ENCODE measurements at regions not wholly inside any gene's neighbourhood (a gene's known extent, or its start where the extent isn't known, plus 50 kb on each side); places are given as distances from the start of the nearest gene placed in this dataset.

DNA sequence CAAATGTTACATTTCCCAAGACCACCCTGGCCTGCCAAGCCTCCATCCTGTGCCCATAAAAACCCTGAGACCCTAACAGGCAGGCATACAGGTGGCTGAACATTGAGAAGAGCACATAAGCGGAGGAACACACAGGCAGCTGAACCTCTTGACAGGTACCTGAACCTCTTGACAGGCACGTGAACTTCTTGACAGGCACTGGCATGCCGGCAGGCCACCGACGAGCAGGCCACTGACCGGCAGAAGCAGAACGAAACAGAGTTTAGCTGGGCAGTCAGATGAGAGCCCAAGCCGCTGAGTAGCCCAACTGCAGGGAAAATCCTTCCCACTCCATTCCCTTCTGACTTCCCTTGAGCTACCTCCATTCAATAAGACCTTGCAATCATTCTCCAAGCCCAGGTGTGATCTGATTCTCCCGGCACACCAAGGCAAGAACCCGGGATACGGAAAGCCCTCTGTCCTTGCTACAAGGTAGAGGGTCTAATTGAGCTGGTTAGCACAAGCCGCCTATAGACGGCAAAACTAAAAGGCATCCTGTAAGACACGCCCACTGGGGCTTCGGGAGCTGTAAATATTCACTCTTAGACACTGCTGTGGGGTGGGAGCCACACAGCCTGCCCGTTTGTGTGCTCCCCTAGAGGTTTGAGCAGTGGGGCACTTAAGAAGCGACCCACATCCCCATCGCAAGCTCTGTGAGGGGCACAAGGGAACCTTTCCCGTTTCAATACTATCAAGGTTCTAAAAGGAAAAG lies 2613.9 kb upstream of the PCDH20 start:
- Mint-ChIP-seq H3K4me1 (ENCODE audit: low read depth in 2 of 2) (no peaks in the 10 kb centered on the region), H3K4me3 (no peak overlapping the region), H3K9me3 (peaks cover 15% of the 10 kb centered on the region), H3K36me3 (peaks cover 7% of the 10 kb centered on the region), H3K27ac (no peak overlapping the region), H3K27me3 (no peaks in the 10 kb centered on the region)
- ATAC-seq (no peak), DNase-seq (ENCODE audit: low spot score) (no peak)

DNA sequence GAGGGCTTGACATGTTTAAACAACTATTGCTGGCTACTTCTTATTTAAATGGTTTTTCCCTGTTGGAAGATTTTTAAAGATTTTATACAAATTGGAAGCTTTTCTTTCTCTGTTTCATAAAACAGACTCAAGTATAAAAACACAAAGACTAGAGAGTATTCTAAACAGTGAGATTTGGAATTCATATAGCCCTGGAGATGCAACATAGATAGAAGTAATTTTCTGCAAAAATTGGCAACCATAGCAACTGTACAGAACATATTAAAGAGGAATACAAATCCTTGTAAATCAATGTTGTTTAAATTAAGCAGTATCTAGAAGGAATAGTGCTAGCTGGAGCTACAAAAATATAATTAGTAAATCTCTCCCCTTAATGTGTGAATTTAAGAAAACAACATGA lies 2612.9 kb upstream of the PCDH20 start:
- H3K27me3 Mint-ChIP-seq: no peaks in the 10 kb centered on the region
- H3K4me1 Mint-ChIP-seq (ENCODE audit: low read depth in 2 of 2): no peaks in the 10 kb centered on the region
- H3K4me3 Mint-ChIP-seq: no peak overlapping the region
- no peak overlapping the region for H3K27ac Mint-ChIP-seq
- H3K36me3 Mint-ChIP-seq: peaks cover 7% of the 10 kb centered on the region
- ATAC-seq: no peak
- no peak for DNase-seq (ENCODE audit: low spot score)
- peaks cover 15% of the 10 kb centered on the region for H3K9me3 Mint-ChIP-seq

DNA sequence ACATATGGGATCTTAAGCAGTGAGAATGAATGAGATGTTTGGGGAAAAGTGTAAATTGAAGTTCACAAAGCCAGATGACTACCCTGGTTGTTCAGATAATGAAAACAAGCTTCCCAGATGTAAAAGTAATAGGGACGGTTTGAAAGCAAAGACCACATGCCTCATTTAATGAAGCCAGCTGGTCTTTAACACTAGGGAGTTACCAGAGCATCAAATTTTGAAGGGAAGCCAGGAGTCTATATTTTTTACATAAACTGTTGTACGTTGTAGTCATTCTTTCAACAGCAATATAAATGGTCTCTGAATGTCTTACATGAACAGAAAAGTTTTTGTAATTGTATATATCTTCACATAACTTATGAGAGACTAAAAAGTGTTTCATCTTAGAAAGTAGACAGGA lies 2604.5 kb upstream of the PCDH20 start:
- H3K9me3 Mint-ChIP-seq: peaks cover 17% of the 10 kb centered on the region
- peaks cover 6% of the 10 kb centered on the region for H3K36me3 Mint-ChIP-seq
- no peak overlapping the region for H3K27ac Mint-ChIP-seq
- no peak for ATAC-seq
- no peak for DNase-seq (ENCODE audit: low spot score)
- no peaks in the 10 kb centered on the region for H3K27me3 Mint-ChIP-seq
- H3K4me3 Mint-ChIP-seq: no peak overlapping the region
- H3K4me1 Mint-ChIP-seq (ENCODE audit: low read depth in 2 of 2): no peaks in the 10 kb centered on the region

DNA sequence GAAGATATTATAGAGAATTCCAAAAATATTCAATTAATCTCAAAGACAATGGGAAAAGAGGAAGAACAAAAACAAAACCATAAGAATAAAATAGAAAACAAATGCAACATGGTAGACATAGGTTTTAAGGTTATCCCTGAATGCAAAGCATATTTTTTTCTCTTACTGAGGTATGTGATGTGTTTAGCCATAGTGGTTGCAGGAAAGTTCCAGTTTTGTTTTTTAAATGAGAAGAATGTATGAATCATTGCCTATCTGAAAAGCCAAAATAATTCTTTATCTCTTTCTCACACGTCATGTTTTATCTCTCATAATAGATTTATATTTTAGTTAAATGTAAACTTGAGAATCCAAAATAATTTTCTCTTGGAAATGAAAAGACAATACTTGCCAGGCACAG lies 2591.7 kb upstream of the PCDH20 start:
- Mint-ChIP-seq H3K4me3 (no peak overlapping the region), H3K27ac (no peak overlapping the region), H3K9me3 (peaks cover 13% of the 10 kb centered on the region), H3K4me1 (ENCODE audit: low read depth in 2 of 2) (no peaks in the 10 kb centered on the region), H3K36me3 (no peaks in the 10 kb centered on the region), H3K27me3 (no peaks in the 10 kb centered on the region)
- ATAC-seq: no peak
- DNase-seq (ENCODE audit: low spot score): no peak

DNA sequence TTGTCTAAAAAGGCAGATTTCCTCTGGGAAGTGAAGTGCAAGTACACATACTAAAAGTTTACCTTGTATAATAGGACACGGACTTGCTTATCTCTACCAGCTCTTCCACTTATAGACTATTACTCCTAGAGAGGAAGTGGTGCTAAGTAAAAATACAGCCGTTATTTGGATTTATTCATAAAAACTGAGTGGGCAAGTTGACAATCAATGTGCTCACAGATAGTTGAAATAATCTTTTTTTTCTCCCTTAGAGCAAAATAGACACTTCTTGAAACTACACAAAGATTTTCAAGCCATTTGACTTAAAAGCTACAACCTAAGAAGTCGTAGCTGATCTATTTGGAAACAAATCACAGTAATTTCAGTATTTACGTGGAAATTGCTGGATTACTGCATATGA lies 2584.7 kb upstream of the PCDH20 start:
- no peak for ATAC-seq
- H3K36me3 Mint-ChIP-seq: no peaks in the 10 kb centered on the region
- H3K27ac Mint-ChIP-seq: no peak overlapping the region
- DNase-seq (ENCODE audit: low spot score): no peak
- H3K27me3 Mint-ChIP-seq: no peaks in the 10 kb centered on the region
- H3K4me3 Mint-ChIP-seq: no peak overlapping the region
- H3K9me3 Mint-ChIP-seq: peaks cover 12% of the 10 kb centered on the region
- H3K4me1 Mint-ChIP-seq (ENCODE audit: low read depth in 2 of 2): no peaks in the 10 kb centered on the region

DNA sequence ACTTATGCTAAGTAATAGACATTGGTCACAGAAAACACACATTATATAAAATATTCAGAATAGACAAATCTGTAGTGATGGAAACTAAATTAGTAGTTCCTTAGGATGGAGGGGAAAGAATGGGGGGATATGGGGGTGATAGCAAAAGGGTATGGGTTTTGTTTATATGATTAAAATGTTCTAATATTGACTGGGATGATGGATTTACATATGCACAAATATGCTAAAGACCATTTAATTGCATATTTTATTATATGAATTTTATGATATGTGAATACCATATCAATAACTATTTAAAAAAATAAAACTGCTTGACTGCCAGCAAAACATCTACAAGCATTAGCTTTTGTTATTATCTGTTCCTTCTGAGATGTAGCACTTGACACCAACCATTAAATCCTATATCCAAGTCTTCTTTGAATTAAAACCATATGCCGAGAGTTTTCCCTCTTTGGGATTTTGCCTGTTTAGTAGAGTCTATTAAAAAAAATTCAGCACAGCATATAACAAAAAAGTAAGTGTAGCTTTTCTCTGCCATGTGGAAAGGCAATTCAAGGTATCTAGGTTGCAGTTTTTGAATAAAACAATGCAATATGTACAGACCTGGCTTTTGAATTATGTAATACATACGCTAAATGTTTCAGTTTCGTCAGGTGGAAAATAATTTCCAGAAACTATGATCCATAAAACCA lies 2584.1 kb upstream of the PCDH20 start:
- Mint-ChIP-seq H3K9me3 (peaks cover 7% of the 10 kb centered on the region), H3K4me1 (ENCODE audit: low read depth in 2 of 2) (no peaks in the 10 kb centered on the region), H3K27me3 (no peaks in the 10 kb centered on the region), H3K4me3 (no peak overlapping the region), H3K36me3 (no peaks in the 10 kb centered on the region), H3K27ac (no peak overlapping the region)
- DNase-seq (ENCODE audit: low spot score) (no peak), ATAC-seq (no peak)

DNA sequence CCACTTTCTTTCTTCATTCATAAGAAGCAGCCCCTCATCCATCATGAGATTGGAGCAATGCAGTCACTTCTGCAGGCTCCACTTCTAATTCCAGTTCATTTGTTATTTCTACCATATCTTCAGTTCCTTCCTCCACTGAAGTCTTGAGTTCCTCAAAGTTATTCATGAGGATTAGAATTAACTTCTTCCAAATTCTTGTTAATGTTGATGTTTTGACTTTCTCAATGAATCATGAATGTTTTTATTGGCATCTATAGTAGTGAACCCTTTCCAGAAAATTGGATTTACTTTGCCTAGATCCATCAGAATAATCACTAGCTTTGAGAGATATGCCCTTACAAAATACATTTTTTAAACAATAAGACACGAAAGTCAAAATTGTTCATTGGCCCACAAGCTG lies 2567.7 kb upstream of the PCDH20 start:
- Mint-ChIP-seq H3K4me3 (no peak overlapping the region), H3K27ac (no peak overlapping the region), H3K36me3 (no peaks in the 10 kb centered on the region), H3K27me3 (no peaks in the 10 kb centered on the region), H3K4me1 (ENCODE audit: low read depth in 2 of 2) (no peaks in the 10 kb centered on the region), H3K9me3 (peaks cover 10% of the 10 kb centered on the region)
- DNase-seq (ENCODE audit: low spot score): no peak
- ATAC-seq: no peak

DNA sequence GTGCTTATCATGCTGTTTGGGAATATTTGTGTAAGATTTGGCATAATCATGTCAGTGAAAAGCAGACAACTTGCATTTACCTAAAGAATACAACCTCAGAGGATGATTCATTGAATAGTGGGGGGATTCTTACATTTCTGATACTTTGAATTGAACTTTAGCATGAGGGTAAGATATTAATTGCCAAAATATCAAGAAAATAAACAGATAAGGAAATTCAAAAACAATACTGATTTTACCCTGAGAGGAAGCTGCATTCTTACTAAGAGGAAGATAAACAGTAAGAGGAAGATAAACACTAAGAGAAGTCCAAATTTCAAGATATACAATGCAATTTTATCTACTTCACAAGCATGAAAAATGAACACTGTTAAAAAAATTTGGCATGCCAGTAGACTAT lies 2564.3 kb upstream of the PCDH20 start:
- no peaks in the 10 kb centered on the region for H3K4me1 Mint-ChIP-seq (ENCODE audit: low read depth in 2 of 2)

DNA sequence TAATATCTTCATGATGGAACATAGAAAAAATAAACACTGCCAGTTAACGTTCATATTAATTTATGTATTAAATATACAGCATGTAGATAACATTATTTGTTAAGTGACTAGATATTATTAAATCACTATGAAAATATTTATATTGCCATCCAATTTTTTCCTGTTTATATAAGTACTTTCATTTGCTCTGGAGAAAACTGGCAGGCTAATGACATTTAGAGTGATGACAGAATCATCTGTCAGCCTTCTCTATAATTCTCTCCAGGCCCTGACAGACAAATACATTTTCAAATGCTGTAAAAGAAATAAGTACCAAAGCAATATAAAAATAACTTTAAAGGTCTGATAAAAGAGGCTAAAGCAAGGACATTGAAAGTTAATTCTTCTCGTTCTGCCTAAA lies 2556.7 kb upstream of the PCDH20 start:
- Mint-ChIP-seq H3K9me3 (peaks cover 21% of the 10 kb centered on the region), H3K27ac (no peak overlapping the region), H3K4me3 (no peak overlapping the region), H3K4me1 (ENCODE audit: low read depth in 2 of 2) (no peaks in the 10 kb centered on the region), H3K27me3 (no peaks in the 10 kb centered on the region), H3K36me3 (no peaks in the 10 kb centered on the region)
- DNase-seq (ENCODE audit: low spot score) (no peak), ATAC-seq (no peak)

More for the DNA sequence above, 2564.3 kb upstream of the PCDH20 start:
- no peaks in the 10 kb centered on the region for H3K36me3 Mint-ChIP-seq
- no peaks in the 10 kb centered on the region for H3K27me3 Mint-ChIP-seq
- H3K4me3 Mint-ChIP-seq: no peak overlapping the region
- peaks cover 21% of the 10 kb centered on the region for H3K9me3 Mint-ChIP-seq
- DNase-seq (ENCODE audit: low spot score): no peak
- no peak for ATAC-seq
- no peak overlapping the region for H3K27ac Mint-ChIP-seq

DNA sequence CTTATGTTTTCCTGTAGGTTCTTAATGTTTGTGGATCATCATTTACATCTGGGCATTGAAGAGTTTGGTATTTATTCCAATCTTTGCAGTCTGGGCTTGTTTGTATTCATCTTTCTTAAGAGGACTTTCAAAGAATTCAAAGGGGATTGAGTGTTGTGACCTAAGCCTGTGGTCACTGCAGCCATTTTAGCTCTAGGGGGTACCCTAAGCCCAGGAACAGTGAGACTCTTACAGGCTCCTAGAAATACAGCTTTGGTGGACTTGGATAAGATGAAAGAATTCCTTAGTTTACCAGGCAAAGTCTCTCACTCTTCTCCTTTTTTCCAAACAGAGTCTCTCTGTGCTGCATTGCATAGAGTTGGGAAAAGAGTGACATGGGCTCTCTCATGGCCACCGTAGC lies 2539.0 kb upstream of the PCDH20 start:
- Mint-ChIP-seq H3K27me3 (no peaks in the 10 kb centered on the region), H3K4me1 (ENCODE audit: low read depth in 2 of 2) (no peaks in the 10 kb centered on the region), H3K36me3 (peaks cover 5% of the 10 kb centered on the region), H3K27ac (no peak overlapping the region), H3K9me3 (peaks cover 21% of the 10 kb centered on the region), H3K4me3 (no peak overlapping the region)
- DNase-seq (ENCODE audit: low spot score) (no peak), ATAC-seq (no peak)

DNA sequence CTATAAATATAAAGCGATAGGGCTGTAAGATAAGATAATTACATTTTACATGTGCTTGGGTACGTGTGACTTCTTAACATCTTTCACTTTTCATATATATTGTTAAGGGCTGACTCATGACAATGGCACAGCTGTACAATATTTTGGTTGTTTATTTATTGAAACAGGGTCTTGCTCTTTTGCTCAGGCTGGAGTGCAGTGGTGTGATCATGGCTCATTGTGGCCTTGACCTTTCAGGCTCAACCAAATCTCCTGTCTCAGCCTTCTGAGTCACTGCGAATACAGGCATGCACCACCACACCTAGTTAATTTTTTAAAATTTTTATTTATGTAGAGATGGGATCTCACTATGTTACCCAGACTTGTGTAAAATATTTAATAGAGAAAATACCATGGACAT lies 2532.4 kb upstream of the PCDH20 start:
- DNase-seq (ENCODE audit: low spot score) (no peak), ATAC-seq (no peak)
- Mint-ChIP-seq H3K9me3 (peaks cover 14% of the 10 kb centered on the region), H3K27ac (no peak overlapping the region), H3K36me3 (no peaks in the 10 kb centered on the region), H3K4me1 (ENCODE audit: low read depth in 2 of 2) (no peaks in the 10 kb centered on the region), H3K27me3 (no peaks in the 10 kb centered on the region), H3K4me3 (no peak overlapping the region)

DNA sequence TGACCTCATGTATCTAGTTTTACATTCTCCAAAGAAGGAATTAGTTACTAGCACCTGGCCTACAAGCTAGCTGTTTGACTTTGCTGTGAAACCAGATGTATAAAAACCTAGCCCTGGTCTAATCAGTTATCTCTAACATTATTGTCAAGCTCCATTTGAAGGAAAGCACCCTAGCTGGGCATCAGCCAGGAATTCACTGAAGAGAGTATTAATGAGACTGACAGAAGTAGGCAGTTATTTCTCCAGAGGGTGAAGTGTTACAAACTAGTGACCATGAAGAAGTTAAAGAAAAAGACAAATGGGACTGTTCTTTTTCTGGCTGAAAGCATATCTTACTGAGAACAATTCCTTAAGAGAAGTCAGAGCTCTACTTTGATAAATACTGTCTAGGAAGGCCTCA lies 2529.3 kb upstream of the PCDH20 start:
- no peak overlapping the region for H3K27ac Mint-ChIP-seq
- H3K4me3 Mint-ChIP-seq: no peak overlapping the region
- H3K36me3 Mint-ChIP-seq: no peaks in the 10 kb centered on the region
- no peaks in the 10 kb centered on the region for H3K27me3 Mint-ChIP-seq
- peaks cover 4% of the 10 kb centered on the region for H3K9me3 Mint-ChIP-seq
- DNase-seq (ENCODE audit: low spot score): no peak
- ATAC-seq: no peak
- H3K4me1 Mint-ChIP-seq (ENCODE audit: low read depth in 2 of 2): no peaks in the 10 kb centered on the region

DNA sequence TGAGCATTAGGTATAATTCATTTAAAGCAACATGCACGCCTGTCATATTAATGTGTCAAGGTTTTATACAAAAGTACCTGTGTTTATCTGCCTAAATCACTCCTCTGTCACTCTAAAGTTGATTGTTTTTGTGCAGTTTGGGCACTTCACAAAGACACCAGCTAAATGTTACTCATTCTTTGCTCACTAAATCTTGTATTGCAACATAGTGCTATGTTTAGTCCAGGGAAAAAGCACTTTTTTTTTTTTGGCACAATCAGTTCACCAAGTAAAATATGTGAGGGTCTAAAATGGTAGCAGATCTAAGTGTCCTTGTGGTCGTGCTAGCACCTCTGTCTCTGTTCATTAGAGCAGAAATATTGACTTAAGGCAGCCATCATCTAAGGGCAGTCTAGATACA lies 2526.7 kb upstream of the PCDH20 start:
- Mint-ChIP-seq H3K4me3 (no peak overlapping the region), H3K27me3 (no peaks in the 10 kb centered on the region), H3K36me3 (no peaks in the 10 kb centered on the region), H3K9me3 (peaks cover 4% of the 10 kb centered on the region), H3K27ac (no peak overlapping the region), H3K4me1 (ENCODE audit: low read depth in 2 of 2) (no peaks in the 10 kb centered on the region)
- DNase-seq (ENCODE audit: low spot score): no peak
- no peak for ATAC-seq

DNA sequence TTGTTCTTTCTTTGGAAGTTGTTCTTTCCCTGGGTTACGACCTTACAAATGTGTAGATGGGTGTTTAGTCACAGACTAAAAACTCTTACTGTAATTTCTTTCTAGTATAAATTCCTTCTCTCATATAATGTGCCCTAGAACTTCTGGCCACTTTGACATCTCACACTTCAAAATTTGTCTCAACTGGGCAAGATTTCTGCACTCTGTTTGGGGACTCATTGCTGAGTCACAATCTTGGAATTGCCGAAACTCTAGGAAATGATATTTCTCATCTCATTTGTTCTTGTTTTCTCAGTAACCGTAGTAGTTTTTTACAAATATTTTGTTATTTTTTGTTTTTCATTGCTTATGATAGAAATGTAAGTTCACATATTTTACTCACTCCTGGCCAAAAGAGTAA lies 2523.2 kb upstream of the PCDH20 start:
- DNase-seq (ENCODE audit: low spot score) (no peak), ATAC-seq (no peak)
- H3K27ac Mint-ChIP-seq: no peak overlapping the region
- no peaks in the 10 kb centered on the region for H3K4me1 Mint-ChIP-seq (ENCODE audit: low read depth in 2 of 2)
- H3K4me3 Mint-ChIP-seq: no peak overlapping the region
- H3K36me3 Mint-ChIP-seq: peaks cover 10% of the 10 kb centered on the region
- H3K27me3 Mint-ChIP-seq: no peaks in the 10 kb centered on the region
- H3K9me3 Mint-ChIP-seq: peaks cover 23% of the 10 kb centered on the region

DNA sequence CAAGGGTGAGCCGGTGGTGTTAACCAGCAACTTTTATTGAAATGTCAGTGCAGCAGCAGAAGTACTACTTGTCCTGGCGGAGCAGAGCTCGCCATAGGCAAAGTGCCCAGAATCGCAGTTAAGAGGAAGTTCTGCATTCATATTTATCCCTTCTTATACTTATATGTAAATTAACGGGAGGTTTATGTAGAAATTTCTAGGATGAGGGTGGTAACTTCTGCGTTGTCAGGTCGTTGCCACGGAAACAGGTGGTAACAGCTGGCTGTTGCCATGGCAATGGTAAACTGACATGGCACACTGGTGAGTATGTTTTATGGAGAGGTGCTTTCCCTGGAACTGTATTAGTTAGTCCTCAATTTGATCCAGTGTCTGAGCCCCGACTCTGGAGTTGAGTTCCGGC lies 2494.9 kb upstream of the PCDH20 start:
- DNase-seq (ENCODE audit: low spot score) (no peak), ATAC-seq (no peak)
- Mint-ChIP-seq H3K9me3 (peaks cover 15% of the 10 kb centered on the region), H3K27me3 (no peaks in the 10 kb centered on the region), H3K27ac (no peak overlapping the region), H3K4me1 (ENCODE audit: low read depth in 2 of 2) (no peaks in the 10 kb centered on the region), H3K36me3 (peaks cover 10% of the 10 kb centered on the region), H3K4me3 (no peak overlapping the region)

Data from natural killer cell treated with Interleukin-12 subunit alpha and Interleukin-12 subunit beta and Interleukin-15 and Interleukin-18, amount 100 ng/mL, for 72 hours (primary cell).